CD4-positive, alpha-beta memory T cell (primary cell): ENCODE measurements at regions not wholly inside any gene's neighbourhood (a gene's known extent, or its start where the extent isn't known, plus 50 kb on each side); places are given as distances from the start of the nearest gene placed in this dataset.
"Not testable (repeated sequence)": the region's sequence is repeated elsewhere in the genome, so short reads cannot be mapped to it uniquely, and the experiment has no call there.

Experiments
- CTCF ChIA-PET: fragments of 350-600 bp; sonication (Branson Sonifier 250); formaldehyde crosslinking; loops from one replicate; lab custom pipeline; 2021; ENCODE audit warnings: inconsistent platforms; ENCODE audit not compliant: partially characterized antibody; lab: Charles Lee
- POLR2A ChIA-PET: fragments of 350-600 bp; sonication (Branson Sonifier 250); formaldehyde crosslinking; loops from one replicate; lab custom pipeline; 2021; ENCODE audit not compliant: partially characterized antibody; lab: Charles Lee
- DNase-seq, 5 donors: peaks; one replicate each; pipeline versions ENCODE4 v3.0.0 to v3.0.0-alpha.2; 2020 to 2022; ENCODE audit warnings: mixed read lengths in 1 of 5
- H3K27ac ChIP-seq: one replicate; pipeline ENCODE4 v1.7.0; 2013; ENCODE audit warnings: low read depth, low read length
- H3K27me3 ChIP-seq: 2 replicates; pipeline ENCODE4 v1.7.0; 2013; ENCODE audit warnings: mild to moderate bottlenecking, low read length, moderate library complexity; ENCODE audit not compliant: insufficient read depth
- H3K36me3 ChIP-seq: 2 replicates; pipeline ENCODE4 v1.7.0; 2013; ENCODE audit warnings: mild to moderate bottlenecking, low read length, moderate library complexity; ENCODE audit not compliant: insufficient read depth
- H3K4me1 ChIP-seq: 2 replicates; pipeline ENCODE4 v1.7.0; 2013; ENCODE audit warnings: mild to moderate bottlenecking, low read length, moderate library complexity; ENCODE audit not compliant: insufficient read depth
- H3K4me3 ChIP-seq, 2 donors: one replicate each; pipeline ENCODE4 v1.7.0; 2013; ENCODE audit warnings: low read length in 2 of 2, mild to moderate bottlenecking in 1 of 2
- H3K9me3 ChIP-seq, 2 donors: one replicate each; pipeline ENCODE4 v1.7.0; 2013; ENCODE audit warnings: low read length in 2 of 2, control low read depth in 1 of 2; ENCODE audit not compliant: control insufficient read depth in 1 of 2
- H3K27ac Mint-ChIP-seq, 7 donors: one replicate each; pipeline ENCODE4 v1.8.0; 2020 to 2021; ENCODE audit warnings: mixed read lengths in 7 of 7, mild to moderate bottlenecking in 6 of 7, inconsistent platforms in 3 of 7, moderate library complexity in 3 of 7
- H3K27me3 Mint-ChIP-seq, 2 donors: one replicate each; pipeline ENCODE4 v1.8.0; 2020 to 2021; ENCODE audit warnings: mixed read lengths in 2 of 2
- H3K36me3 Mint-ChIP-seq, 2 donors: one replicate each; pipeline ENCODE4 v1.8.0; 2020 to 2021; ENCODE audit warnings: mixed read lengths in 2 of 2, inconsistent platforms in 1 of 2, mild to moderate bottlenecking in 1 of 2
- H3K4me1 Mint-ChIP-seq, 4 donors: one replicate each; pipeline ENCODE4 v1.8.0; 2020 to 2021; ENCODE audit warnings: mixed read lengths in 4 of 4, mild to moderate bottlenecking in 1 of 4
- H3K4me3 Mint-ChIP-seq, 8 donors: one replicate each; pipeline ENCODE4 v1.8.0; 2020 to 2021; ENCODE audit warnings: mixed read lengths in 8 of 8, mild to moderate bottlenecking in 7 of 8, moderate library complexity in 6 of 8, inconsistent platforms in 3 of 8
- H3K9me3 Mint-ChIP-seq, 8 donors: one replicate each; pipeline ENCODE4 v1.8.0; 2020 to 2021; ENCODE audit warnings: mixed read lengths in 8 of 8, mild to moderate bottlenecking in 5 of 8, inconsistent platforms in 3 of 8, moderate library complexity in 1 of 8
- intact Hi-C: fragments of 100-400 bp; cut with micrococcal nuclease; formaldehyde crosslinking; loops from one replicate; pipeline ENCODE4 v1.15.1; 2023

GRCh38 chr10:38330306-38330705, 236.2 kb downstream of the ZNF37A start:
- H3K27ac Mint-ChIP-seq, H3K9me3 Mint-ChIP-seq, H3K4me1 Mint-ChIP-seq, H3K27ac ChIP-seq, H3K4me1 ChIP-seq, H3K27me3 ChIP-seq, H3K4me3 Mint-ChIP-seq, H3K27me3 Mint-ChIP-seq, H3K9me3 ChIP-seq, DNase-seq, intact Hi-C loops, H3K36me3 ChIP-seq, CTCF ChIA-PET, POLR2A ChIA-PET, H3K36me3 Mint-ChIP-seq, H3K4me3 ChIP-seq: not testable (repeated sequence)

DNA sequence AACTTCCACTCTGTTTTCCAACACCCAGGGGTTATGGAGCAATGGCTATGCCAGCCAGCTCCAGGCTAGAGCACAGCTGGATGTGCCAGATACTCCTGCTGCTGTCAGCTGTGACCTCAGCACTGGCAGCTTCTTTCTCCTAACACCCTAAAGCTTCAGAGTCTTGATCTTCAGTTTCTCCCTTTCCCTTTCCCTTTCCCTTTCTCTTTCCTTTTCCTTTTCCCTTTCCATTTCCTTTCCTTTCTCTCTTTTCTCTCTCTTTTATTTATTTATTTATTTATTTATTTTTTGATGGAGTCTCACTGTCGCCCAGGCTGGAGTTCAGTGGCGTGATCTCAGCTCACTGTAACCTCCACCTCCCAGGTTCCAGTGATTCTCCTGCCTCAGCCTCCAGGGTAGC, 237.0 kb downstream of the ZNF37A start:
- CTCF ChIA-PET, POLR2A ChIA-PET, H3K9me3 ChIP-seq, H3K27me3 ChIP-seq, H3K27ac ChIP-seq, H3K36me3 Mint-ChIP-seq, H3K4me3 ChIP-seq, H3K4me3 Mint-ChIP-seq, H3K4me1 Mint-ChIP-seq, H3K27ac Mint-ChIP-seq, H3K27me3 Mint-ChIP-seq, H3K4me1 ChIP-seq, H3K36me3 ChIP-seq, intact Hi-C loops, DNase-seq, H3K9me3 Mint-ChIP-seq: not testable (repeated sequence)

DNA sequence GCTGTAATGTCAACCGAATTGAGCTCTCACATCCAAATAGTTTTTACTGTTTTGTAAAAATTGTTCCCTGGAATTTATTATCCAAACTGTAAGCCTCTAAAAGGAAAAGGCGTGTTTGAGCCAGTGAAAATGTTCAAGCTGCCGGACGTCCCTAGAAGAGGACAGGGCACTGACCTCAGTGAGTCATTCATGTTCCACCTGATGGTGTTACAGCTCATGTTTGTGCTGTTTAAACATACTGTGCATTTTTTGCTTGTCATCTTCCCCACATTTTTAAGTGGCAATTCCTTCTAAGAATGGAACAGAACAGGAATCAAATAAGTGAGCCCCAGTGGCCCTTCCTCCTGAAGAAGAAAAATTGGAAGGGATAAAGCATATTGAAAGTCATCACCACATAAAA, 239.6 kb downstream of the ZNF37A start:
- POLR2A ChIA-PET, DNase-seq, H3K27ac Mint-ChIP-seq, H3K4me1 ChIP-seq, H3K27me3 ChIP-seq, H3K36me3 ChIP-seq, H3K9me3 Mint-ChIP-seq, H3K4me3 Mint-ChIP-seq, H3K36me3 Mint-ChIP-seq, H3K27me3 Mint-ChIP-seq, H3K27ac ChIP-seq, H3K4me3 ChIP-seq, H3K9me3 ChIP-seq, intact Hi-C loops, H3K4me1 Mint-ChIP-seq: not testable (repeated sequence)
- CTCF ChIA-PET, result interaction anchor here (1.1 kb wide), 1 partner anchor 358 kb away, joined by 3 read pairs; no protein-coding TSS in a partner anchor

GRCh38 chr10:38350645-38351044, 256.5 kb downstream of the ZNF37A start:
- H3K27ac ChIP-seq, H3K36me3 Mint-ChIP-seq, H3K9me3 Mint-ChIP-seq, H3K27me3 ChIP-seq, H3K4me3 Mint-ChIP-seq, H3K4me3 ChIP-seq, H3K36me3 ChIP-seq, H3K27ac Mint-ChIP-seq, H3K4me1 Mint-ChIP-seq, DNase-seq, H3K9me3 ChIP-seq, CTCF ChIA-PET, H3K4me1 ChIP-seq, POLR2A ChIA-PET: not testable (repeated sequence)
- intact Hi-C loops, result loop anchor here (10.0 kb wide), 1 partner anchor 376 kb away; the partner anchor contains the start of gene ZNF25
- peaks cover 10 to 13% of the 10 kb centered on the region in 2 donors for H3K27me3 Mint-ChIP-seq

DNA sequence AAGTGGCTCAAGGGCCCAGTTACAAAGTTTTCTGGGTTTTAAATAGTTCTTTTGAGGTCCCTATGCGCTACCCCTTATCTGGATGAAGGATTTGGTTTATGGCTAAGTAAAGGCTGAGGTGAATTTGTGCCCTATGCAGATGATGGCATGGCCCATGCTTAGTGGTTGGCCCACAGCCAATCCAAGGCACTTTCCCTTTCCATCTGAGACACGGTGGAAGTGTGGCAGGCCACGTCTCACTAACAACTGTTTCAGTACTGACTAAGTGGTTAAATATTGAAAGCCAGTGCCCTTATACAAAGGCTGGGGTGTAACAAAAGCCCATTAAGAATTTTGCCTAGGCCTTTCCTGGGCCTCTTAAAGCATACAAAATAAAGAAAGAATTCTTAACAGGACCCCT, 260.3 kb downstream of the ZNF37A start:
- intact Hi-C loops, result loop anchor here (10.0 kb wide), 1 partner anchor 380 kb away; the partner anchor contains the start of gene ZNF25
- POLR2A ChIA-PET, H3K9me3 ChIP-seq, H3K27me3 Mint-ChIP-seq, H3K4me1 ChIP-seq, CTCF ChIA-PET, H3K9me3 Mint-ChIP-seq, H3K36me3 Mint-ChIP-seq, H3K36me3 ChIP-seq, H3K27me3 ChIP-seq, H3K4me3 Mint-ChIP-seq, H3K4me3 ChIP-seq, H3K27ac ChIP-seq, DNase-seq: not testable (repeated sequence)
- H3K27ac Mint-ChIP-seq, result peak overlapping the region in 2 of 7 donors; percentile 29 to 78
- peaks cover 1 to 17% (median 4%) of the 10 kb centered on the region in 4 donors for H3K4me1 Mint-ChIP-seq

GRCh38 chr10:38355911-38356526, 261.9 kb downstream of the ZNF37A start:
- intact Hi-C loops, result loop anchor here (10.0 kb wide), 1 partner anchor 381 kb away; the partner anchor contains the start of gene ZNF25
- H3K4me3 ChIP-seq, result peak overlapping the region in 1 of 2 donors; percentile 41
- H3K9me3 Mint-ChIP-seq, H3K36me3 ChIP-seq, H3K27me3 ChIP-seq, H3K27me3 Mint-ChIP-seq, H3K9me3 ChIP-seq, POLR2A ChIA-PET, CTCF ChIA-PET, H3K4me1 ChIP-seq, H3K36me3 Mint-ChIP-seq: not testable (repeated sequence)
- peak overlapping the region; percentile 92 to 98 (median 96) for H3K4me3 Mint-ChIP-seq
- H3K4me1 Mint-ChIP-seq, result peaks cover 1 to 17% (median 4%) of the 10 kb centered on the region in 4 donors
- peak overlapping the region; percentile 94 to 99 (median 97) for H3K27ac Mint-ChIP-seq
- H3K27ac ChIP-seq, result peak overlapping the region; percentile 70
- peak; percentile 82 to 89 (median 87) for DNase-seq

GRCh38 chr10:38356527-38356926, 262.4 kb downstream of the ZNF37A start:
- H3K27me3 ChIP-seq, H3K36me3 Mint-ChIP-seq, H3K4me1 ChIP-seq, H3K27me3 Mint-ChIP-seq, H3K9me3 Mint-ChIP-seq, H3K9me3 ChIP-seq, CTCF ChIA-PET, H3K36me3 ChIP-seq, POLR2A ChIA-PET: not testable (repeated sequence)
- Mint-ChIP-seq H3K4me1 (peaks cover 1 to 17% (median 4%) of the 10 kb centered on the region in 4 donors), H3K4me3 (peak overlapping the region; percentile 92 to 98 (median 96)), H3K27ac (peak overlapping the region; percentile 94 to 99 (median 97))
- intact Hi-C loops, result loop anchor here (10.0 kb wide), 1 partner anchor 382 kb away; the partner anchor contains the start of gene ZNF25
- peak in 2 of 5 donors; percentile 15 to 24 for DNase-seq
- Histone ChIP-seq H3K27ac (peak overlapping the region; percentile 70), H3K4me3 (peak overlapping the region in 1 of 2 donors; percentile 41)
